ENCODE measurements at regions not wholly inside any gene's neighbourhood (a gene's known extent, or its start where the extent isn't known, plus 50 kb on each side); places are given as distances from the start of the nearest gene placed in this dataset.
"Not testable (repeated sequence)": the region's sequence is repeated elsewhere in the genome, so short reads cannot be mapped to it uniquely, and the experiment has no call there.

- no peak overlapping the region for H3K4me3 ChIP-seq (ENCODE audit: low read depth, low read length)
- no peak for DNase-seq (ENCODE audit: low read depth, low spot score)
- ChIA-PET CTCF (no interaction called here), POLR2A (no interaction called here)
- H3K27ac ChIP-seq (ENCODE audit: low read depth, low read length): no peak overlapping the region
- no peaks in the 10 kb centered on the region for H3K9me3 ChIP-seq (ENCODE audit: control insufficient read depth, insufficient read depth, low read length)
- no peak for TF ChIP-seq CTCF (IDR thresholded peaks at IDR 0.05; ENCODE audit: low read depth, low read length)
- H3K27me3 ChIP-seq (ENCODE audit: control insufficient read depth, insufficient read depth, low read length): no peaks in the 10 kb centered on the region
Observed at GRCh38 chr13:78867655-78868054, 208.7 kb upstream of the OBI1 start.

- H3K27ac ChIP-seq (ENCODE audit: low read depth, low read length); DNase-seq (ENCODE audit: low read depth, low spot score); CTCF ChIA-PET; H3K9me3 ChIP-seq (ENCODE audit: control insufficient read depth, insufficient read depth, low read length); POLR2A ChIA-PET; H3K4me3 ChIP-seq (ENCODE audit: low read depth, low read length); H3K27me3 ChIP-seq (ENCODE audit: control insufficient read depth, insufficient read depth, low read length): not testable (repeated sequence)
Observed at GRCh38 chr13:78866076-78866475, 207.1 kb upstream of the OBI1 start.

GRCh38 chr13:78862446-78862845 lies 203.5 kb upstream of the OBI1 start:
- ChIA-PET CTCF (no interaction called here), POLR2A (no interaction called here)
- no peak for DNase-seq (ENCODE audit: low read depth, low spot score)
- H3K9me3 ChIP-seq (ENCODE audit: control insufficient read depth, insufficient read depth, low read length): peaks cover 5% of the 10 kb centered on the region; the same call in 1 of the 2 replicates
- TF ChIP-seq CTCF (IDR thresholded peaks at IDR 0.05; ENCODE audit: low read depth, low read length): no peak
- H3K27ac ChIP-seq (ENCODE audit: low read depth, low read length): no peak overlapping the region
- no peak overlapping the region for H3K4me3 ChIP-seq (ENCODE audit: low read depth, low read length)
- H3K27me3 ChIP-seq (ENCODE audit: control insufficient read depth, insufficient read depth, low read length): no peaks in the 10 kb centered on the region

GRCh38 chr13:78852709-78853108 lies 193.8 kb upstream of the OBI1 start:
- H3K27ac ChIP-seq (ENCODE audit: low read depth, low read length): no peak overlapping the region
- peaks cover 13% of the 10 kb centered on the region for H3K9me3 ChIP-seq (ENCODE audit: control insufficient read depth, insufficient read depth, low read length)
- H3K27me3 ChIP-seq (ENCODE audit: control insufficient read depth, insufficient read depth, low read length): no peaks in the 10 kb centered on the region
- TF ChIP-seq CTCF (IDR thresholded peaks at IDR 0.05; ENCODE audit: low read depth, low read length): no peak
- CTCF ChIA-PET: no interaction called here
- POLR2A ChIA-PET: no interaction called here
- no peak overlapping the region for H3K4me3 ChIP-seq (ENCODE audit: low read depth, low read length)
- DNase-seq (ENCODE audit: low read depth, low spot score): no peak

GRCh38 chr13:78845656-78846365 lies 186.9 kb upstream of the OBI1 start:
- DNase-seq (ENCODE audit: low read depth, low spot score): no peak
- no peak for TF ChIP-seq CTCF (IDR thresholded peaks at IDR 0.05; ENCODE audit: low read depth, low read length)
- Histone ChIP-seq H3K27me3 (ENCODE audit: control insufficient read depth, insufficient read depth, low read length) (no peaks in the 10 kb centered on the region), H3K9me3 (ENCODE audit: control insufficient read depth, insufficient read depth, low read length) (no peaks in the 10 kb centered on the region), H3K4me3 (ENCODE audit: low read depth, low read length) (no peak overlapping the region), H3K27ac (ENCODE audit: low read depth, low read length) (no peak overlapping the region)
- POLR2A ChIA-PET: no interaction called here
- CTCF ChIA-PET: no interaction called here

Measured in AG04450 (cell line).